ENCODE measurements at regions not wholly inside any gene's neighbourhood (a gene's known extent, or its start where the extent isn't known, plus 50 kb on each side); places are given as distances from the start of the nearest gene placed in this dataset.

DNA sequence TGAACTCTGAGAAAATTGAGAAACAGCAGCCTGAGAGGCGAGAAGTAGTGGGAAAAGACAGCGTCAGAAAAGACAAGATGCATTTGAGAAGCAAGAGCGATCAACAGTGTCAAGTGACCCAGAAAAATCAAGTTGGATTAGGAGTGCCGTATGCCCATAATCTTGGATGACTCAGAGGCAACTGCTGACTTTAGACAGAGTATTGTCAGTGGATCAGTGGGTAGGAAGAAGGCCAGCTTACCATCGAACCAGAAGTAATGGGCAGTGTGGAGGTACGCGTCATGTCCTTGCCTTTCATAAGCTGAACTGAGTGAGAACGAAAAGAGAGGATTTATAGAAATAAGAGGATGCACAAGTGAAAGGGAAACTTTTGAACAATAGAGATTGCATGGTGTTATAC is 151.0 kb upstream of the NAV3 start:
- TF ChIP-seq, protein P1, sequence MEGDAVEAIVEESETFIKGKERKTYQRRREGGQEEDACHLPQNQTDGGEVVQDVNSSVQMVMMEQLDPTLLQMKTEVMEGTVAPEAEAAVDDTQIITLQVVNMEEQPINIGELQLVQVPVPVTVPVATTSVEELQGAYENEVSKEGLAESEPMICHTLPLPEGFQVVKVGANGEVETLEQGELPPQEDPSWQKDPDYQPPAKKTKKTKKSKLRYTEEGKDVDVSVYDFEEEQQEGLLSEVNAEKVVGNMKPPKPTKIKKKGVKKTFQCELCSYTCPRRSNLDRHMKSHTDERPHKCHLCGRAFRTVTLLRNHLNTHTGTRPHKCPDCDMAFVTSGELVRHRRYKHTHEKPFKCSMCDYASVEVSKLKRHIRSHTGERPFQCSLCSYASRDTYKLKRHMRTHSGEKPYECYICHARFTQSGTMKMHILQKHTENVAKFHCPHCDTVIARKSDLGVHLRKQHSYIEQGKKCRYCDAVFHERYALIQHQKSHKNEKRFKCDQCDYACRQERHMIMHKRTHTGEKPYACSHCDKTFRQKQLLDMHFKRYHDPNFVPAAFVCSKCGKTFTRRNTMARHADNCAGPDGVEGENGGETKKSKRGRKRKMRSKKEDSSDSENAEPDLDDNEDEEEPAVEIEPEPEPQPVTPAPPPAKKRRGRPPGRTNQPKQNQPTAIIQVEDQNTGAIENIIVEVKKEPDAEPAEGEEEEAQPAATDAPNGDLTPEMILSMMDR (IDR thresholded peaks at IDR 0.05): no peak
- TF ChIP-seq POLR2A (IDR thresholded peaks at IDR 0.05): no peak

Measured in thyroid gland (tissue), 4 donors.